ENCODE measurements at regions not wholly inside any gene's neighbourhood (a gene's known extent, or its start where the extent isn't known, plus 50 kb on each side); places are given as distances from the start of the nearest gene placed in this dataset.
"Not testable (repeated sequence)": the region's sequence is repeated elsewhere in the genome, so short reads cannot be mapped to it uniquely, and the experiment has no call there.

- H3K4me3 ChIP-seq (replicated peaks; ENCODE audit: low read depth, low read length): no peak overlapping the region
- no peaks in the 10 kb centered on the region for H3K27me3 ChIP-seq (replicated peaks; ENCODE audit: control insufficient read depth, insufficient read depth, low read length)
- TF ChIP-seq CTCF (IDR thresholded peaks at IDR 0.05; ENCODE audit: insufficient read depth, low read length, poor library complexity, severe bottlenecking): no peak
- H3K36me3 ChIP-seq (ENCODE audit: control insufficient read depth, insufficient read depth, low read length): no peaks in the 10 kb centered on the region
- DNase-seq (ENCODE audit: extremely low read depth, insufficient read length): no peak
These were observed 245.2 kb downstream of the CYRIA start for GRCh38 chr2:16420421-16420820.

GRCh38 chr2:16417726-16418125 lies 247.9 kb downstream of the CYRIA start:
- H3K36me3 ChIP-seq (ENCODE audit: control insufficient read depth, insufficient read depth, low read length): no peaks in the 10 kb centered on the region
- TF ChIP-seq CTCF (IDR thresholded peaks at IDR 0.05; ENCODE audit: insufficient read depth, low read length, poor library complexity, severe bottlenecking): no peak

GRCh38 chr2:16416651-16417050 lies 249.0 kb downstream of the CYRIA start:
- DNase-seq (ENCODE audit: extremely low read depth, insufficient read length): no peak
- TF ChIP-seq CTCF (IDR thresholded peaks at IDR 0.05; ENCODE audit: insufficient read depth, low read length, poor library complexity, severe bottlenecking): no peak
- Histone ChIP-seq H3K27me3 (replicated peaks; ENCODE audit: control insufficient read depth, insufficient read depth, low read length) (no peaks in the 10 kb centered on the region), H3K4me3 (replicated peaks; ENCODE audit: low read depth, low read length) (no peak overlapping the region), H3K36me3 (ENCODE audit: control insufficient read depth, insufficient read depth, low read length) (no peaks in the 10 kb centered on the region)

More at GRCh38 chr2:16417726-16418125, 247.9 kb downstream of the CYRIA start:
- DNase-seq (ENCODE audit: extremely low read depth, insufficient read length): no peak
- H3K27me3 ChIP-seq (replicated peaks; ENCODE audit: control insufficient read depth, insufficient read depth, low read length): no peaks in the 10 kb centered on the region
- no peak overlapping the region for H3K4me3 ChIP-seq (replicated peaks; ENCODE audit: low read depth, low read length)

GRCh38 chr2:16415861-16416260 lies 249.8 kb downstream of the CYRIA start:
- H3K4me3 ChIP-seq (replicated peaks; ENCODE audit: low read depth, low read length); H3K36me3 ChIP-seq (ENCODE audit: control insufficient read depth, insufficient read depth, low read length); H3K27me3 ChIP-seq (replicated peaks; ENCODE audit: control insufficient read depth, insufficient read depth, low read length); DNase-seq (ENCODE audit: extremely low read depth, insufficient read length): not testable (repeated sequence)

- Histone ChIP-seq H3K36me3 (ENCODE audit: control insufficient read depth, insufficient read depth, low read length) (no peaks in the 10 kb centered on the region), H3K27me3 (replicated peaks; ENCODE audit: control insufficient read depth, insufficient read depth, low read length) (no peaks in the 10 kb centered on the region), H3K4me3 (replicated peaks; ENCODE audit: low read depth, low read length) (no peak overlapping the region)
- no peak for DNase-seq (ENCODE audit: extremely low read depth, insufficient read length)
- no peak for TF ChIP-seq CTCF (IDR thresholded peaks at IDR 0.05; ENCODE audit: insufficient read depth, low read length, poor library complexity, severe bottlenecking)
These were observed 251.7 kb downstream of the CYRIA start for GRCh38 chr2:16413947-16414346.

- Histone ChIP-seq H3K27me3 (replicated peaks; ENCODE audit: control insufficient read depth, insufficient read depth, low read length) (no peaks in the 10 kb centered on the region), H3K36me3 (ENCODE audit: control insufficient read depth, insufficient read depth, low read length) (no peaks in the 10 kb centered on the region)
- no peak for DNase-seq (ENCODE audit: extremely low read depth, insufficient read length)
These were observed 252.3 kb downstream of the CYRIA start for GRCh38 chr2:16413285-16413684.

More at GRCh38 chr2:16413285-16413684, 252.3 kb downstream of the CYRIA start:
- H3K4me3 ChIP-seq (replicated peaks; ENCODE audit: low read depth, low read length): no peak overlapping the region
- TF ChIP-seq CTCF (IDR thresholded peaks at IDR 0.05; ENCODE audit: insufficient read depth, low read length, poor library complexity, severe bottlenecking): no peak
